Right lobe of liver (tissue), 6 donors: ENCODE measurements at regions not wholly inside any gene's neighbourhood (a gene's known extent, or its start where the extent isn't known, plus 50 kb on each side); places are given as distances from the start of the nearest gene placed in this dataset.

ENCODE experiments used
- ATAC-seq, 4 donors: fragments of 200-7000 bp; cut with Tn5 transposase; one replicate each; pipeline ENCODE4 v1.9.1; 2020; ENCODE audit warnings: mild to moderate bottlenecking in 4 of 4, moderate library complexity in 4 of 4
- DNase-seq, 3 donors: peaks; one replicate each; pipeline ENCODE4 v3.0.0-alpha.2; 2020
- H3K27ac ChIP-seq, 3 donors: fragments of 200-600 bp; one replicate each; pipeline ENCODE4 v1.8.0; 2022
- H3K27me3 ChIP-seq, 2 donors: fragments of 200-600 bp; one replicate each; pipeline ENCODE4 v1.8.0; 2022
- H3K36me3 ChIP-seq, 4 donors: fragments of 200-600 bp; sonication (generic) in 1 of 4; one replicate each; pipeline versions ENCODE4 v1.5.1 to v1.8.0; 2017 to 2022; ENCODE audit warnings: control low read depth in 1 of 4
- H3K4me1 ChIP-seq, 4 donors: fragments of 200-600 bp; sonication (generic) in 1 of 4; one replicate each; pipeline versions ENCODE4 v1.5.1 to v1.8.0; 2017 to 2022; ENCODE audit warnings: control low read depth in 1 of 4
- H3K4me3 ChIP-seq, 3 donors: fragments of 200-600 bp; one replicate each; pipeline ENCODE4 v1.8.0; 2022
- H3K9me3 ChIP-seq, 4 donors: fragments of 200-600 bp; sonication (generic) in 1 of 4; one replicate each; pipeline versions ENCODE4 v1.5.1 to v1.8.0; 2017 to 2022; ENCODE audit warnings: control low read depth in 1 of 4
- CTCF ChIP-seq, 4 donors: fragments of 200-600 bp in 3 of 4; fragments of 450-650 bp in 1 of 4; IDR thresholded peaks; one replicate each; pipeline versions ENCODE4 v1.5.1 to v1.8.0; 2016 to 2022; ENCODE audit warnings: antibody characterized with exemption in 4 of 4, mild to moderate bottlenecking in 2 of 4
- POLR2A ChIP-seq: fragments of 450-650 bp; IDR thresholded peaks from one replicate; pipeline ENCODE4 v1.6.1; 2017; ENCODE audit warnings: antibody characterized with exemption, mild to moderate bottlenecking
- WGBS: methylation state at CpG from one replicate; pipeline ENCODE4 v1.1.6; 2018; ENCODE audit warnings: low coverage, low lambda C conversion rate; ENCODE audit not compliant: insufficient coverage; ENCODE audit errors: missing lambda C conversion rate; 5-methylcytosine and 5-hydroxymethylcytosine counted together
- intact Hi-C, 2 donors: fragments of 100-400 bp; cut with DNase I; formaldehyde crosslinking; loops; one replicate each; pipeline versions ENCODE4 v1.11.2 to v1.14.1; 2022
- donor health status: DM: no; HTN: yes; CAD: no.
- donor health status: DM: no; HTN: no; CAD: no.
- donor health status: DM: no; HTN: no; CAD: no.
- donor health status: DM: no; HTN: yes; CAD: no.
- donor health status: DM: no; HTN: yes; CAD: no.

GRCh38 chr16:51756447-51757123, 605.5 kb upstream of the SALL1 start:
- Histone ChIP-seq H3K36me3 (no peaks in the 10 kb centered on the region), H3K9me3 (no peaks in the 10 kb centered on the region), H3K4me1 (peaks cover 0 to under 1% (median 0%) of the 10 kb centered on the region in 4 donors), H3K27me3 (no peaks in the 10 kb centered on the region), H3K27ac (peak overlapping the region in 1 of 3 donors; percentile 15), H3K4me3 (peak overlapping the region in 1 of 3 donors; percentile 11)
- TF ChIP-seq CTCF (IDR thresholded peaks at IDR 0.05): peak in 3 of 4 donors; percentile 12 to 17 (median 14)
- TF ChIP-seq POLR2A: no peak
- intact Hi-C loops: no loop called here
- DNase-seq: no peak
- WGBS: 34% methylated on average over 14 of the region's 14 CpGs
- ATAC-seq: peak; percentile 66 to 75 (median 70)

- TF ChIP-seq CTCF (IDR thresholded peaks at IDR 0.05) (no peak), POLR2A (no peak)
- Histone ChIP-seq H3K4me1 (no peaks in the 10 kb centered on the region), H3K27me3 (no peaks in the 10 kb centered on the region), H3K4me3 (no peak overlapping the region), H3K27ac (no peak overlapping the region), H3K9me3 (no peaks in the 10 kb centered on the region), H3K36me3 (no peaks in the 10 kb centered on the region)
- no peak for ATAC-seq
- intact Hi-C loops: no loop called here
- DNase-seq: no peak
- WGBS: 72% methylated on average over 4 of the region's 4 CpGs
Measured at GRCh38 chr16:51755577-51756355, 604.7 kb upstream of the SALL1 start.

GRCh38 chr16:51755039-51755501, 604.0 kb upstream of the SALL1 start:
- ATAC-seq (no peak), DNase-seq (no peak)
- 60% methylated on average over 12 of the region's 12 CpGs for WGBS
- no peaks in the 10 kb centered on the region for H3K27me3 ChIP-seq
- TF ChIP-seq CTCF (IDR thresholded peaks at IDR 0.05) (no peak), POLR2A (no peak)
- intact Hi-C loops: no loop called here
- no peak overlapping the region for H3K4me3 ChIP-seq
- H3K27ac ChIP-seq: no peak overlapping the region
- H3K36me3 ChIP-seq: no peaks in the 10 kb centered on the region
- H3K4me1 ChIP-seq: no peaks in the 10 kb centered on the region
- H3K9me3 ChIP-seq: no peaks in the 10 kb centered on the region

DNA sequence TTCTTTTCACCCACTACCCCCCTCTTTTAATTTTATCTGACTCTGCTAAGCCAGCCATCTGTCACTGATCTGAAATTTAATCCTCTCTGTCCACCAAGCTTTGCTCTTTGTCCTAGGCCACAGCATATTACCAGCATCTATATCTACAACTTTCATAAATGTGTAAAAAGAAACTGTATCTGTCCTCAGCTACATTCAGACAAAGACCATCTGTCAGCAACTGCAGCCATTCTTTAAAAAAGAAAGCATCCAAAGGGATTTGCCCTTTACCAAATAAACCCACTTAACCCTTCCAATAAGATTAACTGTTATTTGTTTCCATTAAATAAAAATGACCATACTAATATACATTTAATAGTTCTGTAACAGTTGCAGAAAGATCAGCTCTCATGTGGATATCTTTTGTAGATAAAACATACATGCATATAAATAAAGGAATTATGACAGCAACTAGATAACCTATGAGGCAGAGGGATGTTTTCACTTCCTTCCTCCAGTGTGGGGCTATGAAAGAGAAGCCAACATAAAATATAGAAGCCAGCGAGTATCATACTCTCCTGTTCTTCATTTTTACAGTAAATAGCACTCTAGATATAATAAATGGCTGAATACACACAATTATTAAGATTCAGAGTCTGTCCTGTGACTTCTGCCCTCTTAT, 602.5 kb upstream of the SALL1 start:
- H3K4me1 ChIP-seq: no peaks in the 10 kb centered on the region
- DNase-seq (no peak), ATAC-seq (no peak)
- TF ChIP-seq POLR2A (no peak), CTCF (IDR thresholded peaks at IDR 0.05) (no peak)
- WGBS: 59% methylated on average over 1 of the region's 1 CpG
- H3K4me3 ChIP-seq: no peak overlapping the region
- H3K36me3 ChIP-seq: no peaks in the 10 kb centered on the region
- no peaks in the 10 kb centered on the region for H3K9me3 ChIP-seq
- H3K27me3 ChIP-seq: no peaks in the 10 kb centered on the region
- H3K27ac ChIP-seq: no peak overlapping the region
- intact Hi-C loops: no loop called here
